Effector CD4-positive, alpha-beta T cell (primary cell): ENCODE measurements at regions not wholly inside any gene's neighbourhood (a gene's known extent, or its start where the extent isn't known, plus 50 kb on each side); places are given as distances from the start of the nearest gene placed in this dataset.
"Not testable (repeated sequence)": the region's sequence is repeated elsewhere in the genome, so short reads cannot be mapped to it uniquely, and the experiment has no call there.

Experiments
- DNase-seq: peaks from one replicate; pipeline ENCODE4 v3.0.0-alpha.2; 2020

DNA sequence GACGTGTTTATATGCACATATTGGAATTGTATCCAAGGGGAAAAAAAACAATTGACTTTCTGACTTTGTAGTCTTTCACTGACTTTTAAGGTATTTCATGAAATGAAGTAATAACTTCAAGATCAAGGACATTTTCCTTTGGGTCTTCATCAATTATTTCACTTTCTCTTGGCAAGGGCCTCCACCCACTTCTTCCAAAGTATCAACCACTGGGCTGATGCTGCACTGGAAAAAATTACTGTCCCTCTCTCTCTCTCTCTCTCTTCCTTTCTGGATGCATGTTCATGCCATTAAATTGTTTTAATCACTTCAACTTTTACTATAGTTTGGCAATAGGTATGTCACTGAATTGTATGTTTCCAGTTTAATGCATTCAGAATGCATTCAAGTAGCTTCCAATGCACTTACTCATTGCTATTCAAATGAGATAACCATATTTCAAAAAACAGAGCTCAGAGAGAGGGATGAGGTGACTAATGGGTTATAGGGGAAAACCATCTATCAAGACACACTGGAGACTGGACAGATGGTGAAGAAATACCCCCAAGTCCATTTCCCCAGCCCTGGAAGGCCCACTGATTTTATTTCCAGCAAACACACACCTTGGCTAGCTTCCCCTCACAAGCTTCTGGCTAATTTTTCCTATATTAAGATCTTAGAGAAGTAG lies 585.3 kb downstream of the EBF1 start:
- no peak for DNase-seq

DNA sequence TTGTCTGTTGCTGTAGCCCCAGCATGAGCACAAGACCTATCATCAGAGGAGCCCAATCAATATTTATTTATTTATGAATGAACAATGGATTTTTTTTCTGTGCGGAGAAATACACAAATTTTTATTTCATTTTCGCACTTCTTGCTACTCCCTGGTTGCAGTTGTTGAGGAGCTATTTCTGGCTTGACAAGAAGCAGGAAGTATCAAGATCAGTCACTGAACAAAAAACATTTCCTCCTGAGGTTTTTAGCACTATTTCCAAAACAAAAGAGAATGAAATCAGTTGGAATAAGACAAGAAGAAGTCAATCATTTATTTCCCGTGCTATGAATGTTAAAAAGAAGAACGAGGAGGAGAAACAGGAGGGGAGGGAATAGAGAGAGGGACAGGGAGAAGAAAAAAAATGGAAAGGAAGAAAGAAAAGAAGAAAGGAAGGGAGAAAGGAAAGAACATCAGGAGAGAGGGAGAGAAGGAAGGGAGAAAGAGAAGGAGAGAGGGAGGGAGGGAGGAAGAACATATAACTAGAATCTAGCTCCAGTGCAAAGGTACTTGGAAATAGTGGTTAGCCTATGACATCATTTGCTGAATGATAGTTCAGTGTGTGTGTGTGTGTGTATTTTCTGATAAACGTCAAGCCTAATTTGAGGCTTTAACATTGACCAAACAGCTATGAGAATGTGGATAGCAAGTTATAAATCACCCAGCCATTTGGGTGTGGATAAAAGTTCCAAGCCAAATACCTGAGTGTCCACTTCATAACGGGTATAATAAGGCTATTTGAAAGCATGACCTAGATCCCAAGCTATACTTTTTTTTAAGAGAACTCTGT lies 586.0 kb downstream of the EBF1 start:
- DNase-seq: no peak

DNA sequence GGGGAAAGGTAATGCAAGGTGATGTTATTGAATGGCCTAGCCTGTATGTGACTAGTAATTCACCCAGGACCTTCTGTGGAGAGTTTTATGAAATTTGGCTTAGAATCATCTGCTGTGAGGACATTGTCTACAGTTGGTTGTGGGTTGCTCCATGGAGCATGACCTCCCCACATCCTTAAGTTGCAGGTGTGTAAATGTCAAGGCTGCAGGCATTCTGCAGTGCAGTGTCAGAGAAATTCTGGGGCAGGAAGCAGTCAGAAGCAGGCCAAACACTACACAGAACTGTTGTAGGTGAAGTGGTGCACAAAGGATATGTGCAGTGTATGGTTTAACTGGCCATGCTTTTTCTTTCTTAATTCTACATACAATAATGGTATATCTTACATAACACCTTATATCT lies 588.3 kb downstream of the EBF1 start:
- no peak for DNase-seq

DNA sequence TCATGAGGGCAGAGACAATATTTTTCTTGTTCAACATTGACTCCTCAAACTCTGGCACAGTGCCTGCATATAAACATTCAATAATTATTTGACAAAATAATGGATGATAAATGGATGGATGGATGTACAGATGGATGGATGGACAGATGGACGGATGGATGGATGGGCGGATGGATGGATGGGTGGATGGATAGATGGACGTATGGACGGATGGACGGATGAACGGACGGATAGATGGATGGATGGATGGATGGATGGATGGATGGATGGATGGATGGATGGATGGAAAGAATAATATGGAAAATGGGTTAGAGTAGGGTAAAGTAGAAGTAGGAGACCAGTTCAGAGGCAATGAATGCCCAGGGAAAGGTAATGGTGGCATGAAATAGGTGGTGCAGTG lies 589.2 kb downstream of the EBF1 start:
- DNase-seq: no peak

DNA sequence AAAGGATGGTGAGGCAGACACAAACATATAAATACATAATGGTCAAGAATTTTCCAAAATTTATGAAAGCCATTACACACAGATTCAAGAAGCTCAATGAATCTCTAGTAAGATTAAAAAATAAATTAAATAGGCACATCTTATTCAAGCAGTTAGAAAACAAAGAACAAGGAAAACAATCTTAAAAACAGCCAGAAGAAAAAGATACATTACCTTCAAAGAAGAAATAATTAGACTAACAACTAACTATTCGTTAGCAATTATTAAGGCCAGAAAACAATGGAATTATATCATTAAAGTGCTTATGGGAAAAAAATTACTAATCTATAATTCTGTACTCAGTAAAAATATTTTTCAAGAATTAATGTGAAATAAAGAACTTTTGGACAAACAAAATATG lies 593.1 kb downstream of the EBF1 start:
- no peak for DNase-seq

DNA sequence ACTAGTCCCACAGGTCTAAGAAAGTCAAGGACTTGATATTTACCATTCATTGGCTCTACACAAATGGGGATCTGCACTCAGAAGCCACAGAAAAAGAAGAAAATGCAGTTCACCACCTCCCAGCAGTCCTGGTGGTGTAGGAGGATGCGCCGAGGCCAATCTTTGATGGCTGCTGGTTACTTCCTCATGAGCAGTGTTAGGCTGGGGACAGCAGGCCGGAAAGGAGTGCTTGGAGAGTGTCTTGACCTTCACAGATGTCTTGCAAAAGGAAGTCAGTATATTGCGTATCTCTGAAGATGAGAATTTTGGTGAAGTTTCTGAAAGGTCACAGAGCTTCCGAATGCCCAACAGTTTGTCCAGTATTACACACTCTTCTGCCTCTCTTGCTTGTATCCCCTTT lies 597.0 kb downstream of the EBF1 start:
- no peak for DNase-seq

DNA sequence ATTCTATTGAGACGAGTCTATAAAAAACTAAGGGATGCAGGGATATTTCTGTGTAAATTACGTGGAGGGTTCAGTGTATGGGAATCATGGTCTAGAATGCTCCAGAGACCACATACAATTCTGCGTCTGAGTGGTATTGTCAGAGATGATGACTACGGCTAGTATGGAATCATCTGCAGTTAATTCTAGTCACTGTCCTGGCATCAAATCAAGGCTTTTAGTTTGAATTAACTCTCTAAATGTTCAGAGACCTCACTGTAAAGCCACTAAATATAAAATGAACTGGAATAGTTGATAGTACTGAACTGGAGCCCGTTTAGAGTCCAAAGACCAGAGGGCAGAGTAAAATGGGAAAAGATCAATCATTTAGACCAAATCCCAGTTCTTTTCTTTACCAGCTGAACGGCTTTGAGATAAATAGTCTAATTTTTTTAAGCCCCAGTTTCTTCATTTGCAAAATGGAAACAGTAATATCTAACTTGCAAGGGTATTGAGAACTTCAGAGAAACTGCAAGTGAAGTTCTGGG lies 599.8 kb downstream of the EBF1 start:
- no peak for DNase-seq

DNA sequence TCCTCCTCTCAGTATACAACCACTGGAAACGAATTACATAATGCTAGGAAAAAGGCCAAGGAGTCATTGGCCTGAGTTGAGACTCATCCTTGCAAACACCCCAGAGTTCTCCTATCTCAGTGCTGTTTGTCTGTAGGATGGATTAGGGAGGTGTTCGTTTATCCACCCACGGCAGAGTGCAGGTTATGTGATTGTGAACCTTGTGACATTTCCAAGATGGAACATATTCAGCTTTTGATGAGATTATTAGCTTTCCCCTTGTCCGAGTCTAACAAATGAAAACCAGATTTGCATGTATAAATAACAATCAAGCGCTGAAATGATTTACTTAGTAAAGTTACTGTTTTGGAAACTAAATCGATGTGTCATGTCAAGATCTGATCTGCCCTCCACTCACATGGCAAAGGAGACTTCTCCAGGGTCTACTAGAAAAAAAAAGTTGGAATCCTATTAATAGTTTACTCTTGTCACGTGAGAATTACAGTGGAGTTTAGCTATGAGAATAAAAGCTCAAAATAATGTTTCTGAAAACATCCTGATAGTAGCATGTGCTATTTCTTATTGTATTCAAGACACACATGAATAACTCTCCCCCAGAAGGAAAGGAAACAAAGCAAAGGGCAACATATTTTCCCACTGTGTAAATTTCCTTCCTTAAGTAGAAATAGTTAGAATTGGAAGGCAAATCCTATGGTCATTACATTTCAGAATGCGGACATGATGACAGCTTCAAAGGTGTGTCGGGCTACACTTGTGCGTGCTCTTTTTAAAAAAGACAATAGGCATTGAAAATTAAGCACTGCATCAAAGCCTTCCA lies 600.4 kb downstream of the EBF1 start:
- no peak for DNase-seq

DNA sequence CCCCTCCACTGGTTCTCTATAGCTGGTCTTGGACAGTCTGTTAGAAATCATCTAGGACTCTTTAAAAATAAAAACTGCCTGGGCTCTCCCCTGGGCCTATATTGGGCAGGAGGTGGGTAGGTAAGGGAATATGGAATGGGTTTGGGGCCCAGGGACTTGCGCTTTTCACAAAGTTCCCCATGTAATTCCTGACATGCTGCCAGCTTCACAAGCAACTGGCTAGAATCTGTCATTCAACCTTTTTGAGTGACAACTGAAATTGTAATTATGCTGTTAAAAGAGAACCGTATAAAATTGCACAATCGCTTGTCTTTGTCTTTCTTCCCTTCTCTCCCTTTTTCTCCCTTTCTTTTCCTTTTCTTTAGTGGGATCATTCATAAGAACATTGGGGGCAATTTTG lies 603.1 kb downstream of the EBF1 start:
- DNase-seq: no peak

DNA sequence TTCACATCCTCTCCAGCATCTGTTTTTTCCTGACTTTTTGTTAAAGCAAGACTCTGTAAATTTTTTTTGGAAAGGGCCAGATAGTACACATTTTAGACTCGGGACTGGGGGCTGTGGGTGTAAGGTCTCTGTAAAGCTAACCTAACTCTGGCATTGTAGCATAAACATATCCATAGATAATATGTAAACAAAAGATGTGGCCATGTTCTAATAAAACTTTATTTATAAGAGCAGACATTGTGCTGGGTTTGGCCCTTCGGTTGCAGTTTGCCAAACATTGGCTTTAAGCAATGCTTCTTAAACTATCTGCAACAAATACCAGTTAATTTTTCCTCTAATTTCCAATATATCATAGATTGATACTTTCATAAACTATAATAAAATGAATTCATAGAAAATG lies 605.2 kb downstream of the EBF1 start:
- no peak for DNase-seq

DNA sequence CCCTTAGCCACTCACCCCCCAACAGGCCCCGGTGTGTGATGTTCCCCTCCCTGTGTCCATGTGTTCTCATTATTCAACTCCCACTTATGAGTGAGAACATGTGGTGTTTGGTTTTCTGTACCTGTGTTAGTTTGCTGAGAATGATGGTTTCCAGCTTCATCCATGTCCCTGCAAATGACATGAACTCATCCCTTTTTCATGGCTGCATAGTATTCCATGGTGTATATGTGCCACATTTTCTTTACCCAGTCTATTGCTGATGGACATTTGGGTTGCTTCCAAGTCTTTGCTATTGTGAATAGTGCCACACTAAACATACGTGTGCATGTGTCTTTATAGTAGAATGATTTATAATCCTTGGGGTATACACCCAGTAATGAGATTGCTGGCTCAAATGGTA lies 605.7 kb downstream of the EBF1 start:
- not testable (repeated sequence) for DNase-seq

DNA sequence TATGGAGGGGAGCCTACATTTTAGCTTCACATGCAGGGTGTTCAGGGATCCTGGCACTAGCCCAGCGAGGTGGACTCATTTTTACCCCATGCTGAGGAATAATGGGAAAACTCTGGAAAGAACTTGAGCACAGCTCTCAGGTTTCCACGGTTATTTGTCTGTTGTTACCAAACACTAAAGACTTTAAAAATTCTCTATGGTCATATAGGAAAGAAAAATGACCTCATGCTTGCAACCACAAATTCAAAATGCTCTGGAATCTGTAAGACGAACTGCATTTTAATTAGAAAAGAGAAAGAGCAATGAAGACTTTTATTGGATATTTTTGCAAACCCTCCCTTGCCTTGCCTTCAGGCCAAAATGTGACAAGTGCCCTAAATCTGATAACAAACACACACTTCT lies 606.9 kb downstream of the EBF1 start:
- DNase-seq: no peak

DNA sequence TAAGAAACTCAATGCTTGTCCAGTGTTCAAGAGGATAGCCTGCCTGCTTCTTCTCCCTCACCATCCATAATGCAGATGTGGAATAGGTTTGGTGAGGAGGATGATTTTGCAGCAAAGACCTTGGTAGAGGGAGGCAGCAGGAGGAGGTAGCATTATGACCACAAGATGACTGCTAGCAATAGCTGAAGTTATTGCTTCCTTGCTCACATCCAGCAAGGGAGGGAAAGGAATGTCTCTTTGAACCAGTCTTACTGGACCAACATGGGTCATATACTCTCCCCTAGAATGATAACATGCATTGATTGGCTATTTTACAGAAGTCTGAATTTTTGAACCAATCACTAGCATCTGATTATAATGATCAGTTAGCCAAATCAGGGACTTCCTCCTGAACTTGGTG lies 607.6 kb downstream of the EBF1 start:
- no peak for DNase-seq

DNA sequence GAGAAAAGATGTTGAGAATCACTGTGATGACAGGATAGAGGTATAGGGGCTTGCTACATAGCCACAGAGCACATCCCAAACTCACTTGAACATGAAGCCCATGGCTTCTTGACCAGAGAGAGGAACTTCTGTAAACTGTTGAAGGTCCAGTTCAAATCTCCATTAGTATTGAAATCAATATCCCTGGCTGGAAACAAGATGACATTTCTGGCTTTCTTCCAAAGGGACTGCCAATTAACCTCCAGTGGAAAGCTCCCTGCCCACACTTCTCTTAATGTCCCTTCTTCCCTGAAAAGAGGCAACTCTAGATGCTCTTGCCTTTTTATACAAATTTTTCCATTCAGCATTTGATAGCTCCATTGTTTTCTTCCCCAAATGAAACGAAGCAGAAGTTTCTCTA lies 612.1 kb downstream of the EBF1 start:
- no peak for DNase-seq

DNA sequence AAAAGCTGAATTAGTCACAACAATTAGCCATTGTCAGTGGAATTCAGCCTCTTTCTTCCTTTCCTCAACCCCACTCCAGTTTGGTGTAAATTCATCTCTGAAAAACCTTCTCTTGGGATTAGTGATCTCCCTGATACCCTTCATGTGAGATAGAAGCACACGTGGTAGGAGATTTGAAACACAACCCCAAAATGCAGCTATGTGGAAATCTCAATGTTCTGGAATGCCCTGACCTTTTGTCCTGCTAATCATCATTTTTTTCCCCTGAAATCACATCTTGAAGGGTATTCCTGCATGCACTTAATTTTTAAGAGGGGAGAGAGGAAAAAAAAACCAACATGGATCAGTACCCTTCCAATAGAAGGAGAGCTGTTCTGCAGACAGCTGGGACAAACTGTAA lies 612.6 kb downstream of the EBF1 start:
- no peak for DNase-seq

DNA sequence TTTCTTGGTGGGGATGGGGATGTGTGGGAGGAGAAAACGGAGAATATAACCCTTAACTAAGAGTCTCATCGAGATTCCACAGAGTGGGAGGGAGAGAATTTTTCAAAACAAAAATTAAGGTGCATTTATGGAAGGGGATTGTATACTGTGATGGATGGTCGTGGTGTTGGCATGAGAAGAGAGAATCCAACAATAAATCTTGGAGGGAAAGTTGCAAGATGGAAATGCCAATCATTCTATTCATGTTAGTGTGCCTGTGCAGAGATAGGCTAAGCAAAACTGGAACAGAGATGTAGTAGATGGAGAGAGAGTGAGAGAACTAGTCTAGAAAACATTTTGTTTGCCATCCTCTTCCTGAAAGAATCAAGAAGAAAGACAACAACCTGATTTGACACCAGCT lies 613.1 kb downstream of the EBF1 start:
- no peak for DNase-seq

DNA sequence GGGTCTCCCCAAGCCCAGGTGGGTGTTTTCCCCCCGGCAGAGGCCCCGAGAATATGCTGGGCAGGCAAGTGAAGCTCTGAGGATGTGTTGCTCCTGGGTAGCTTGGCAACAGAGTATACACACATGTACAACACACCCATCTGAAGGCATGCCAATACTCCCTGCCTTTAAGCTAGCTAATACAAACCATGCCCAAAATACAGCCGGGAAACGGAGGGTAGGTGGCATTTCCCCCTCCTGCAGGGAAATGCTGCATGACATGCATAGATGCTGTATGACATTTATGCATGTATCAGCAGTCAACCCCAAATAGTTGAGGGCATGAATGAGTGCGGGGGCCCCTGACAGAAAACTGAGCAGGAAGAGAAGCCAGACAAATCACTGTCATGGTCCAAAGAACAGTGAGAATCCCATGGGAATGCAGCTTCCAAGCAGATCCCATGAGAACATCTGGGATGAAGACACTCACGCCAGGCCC lies 614.1 kb downstream of the EBF1 start:
- DNase-seq: no peak

DNA sequence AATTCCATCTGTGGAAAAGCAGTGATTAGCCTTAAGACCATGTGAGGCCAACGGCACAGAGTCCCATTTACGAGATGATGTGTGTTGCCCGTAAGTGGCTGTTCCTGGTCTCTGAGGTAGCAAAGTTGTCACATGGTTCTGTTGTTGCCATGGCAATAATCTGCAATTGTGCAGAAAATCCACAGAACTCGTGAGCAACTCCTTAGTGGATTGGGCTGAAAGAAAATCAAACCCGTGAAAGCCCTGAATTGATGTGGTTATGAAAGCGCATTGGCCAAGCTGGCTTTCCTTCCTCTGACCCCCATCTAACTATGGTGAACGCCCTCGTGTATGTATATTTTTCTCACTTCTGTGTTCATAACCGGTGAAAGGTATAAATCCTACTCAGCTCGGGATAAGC lies 614.7 kb downstream of the EBF1 start:
- no peak for DNase-seq

DNA sequence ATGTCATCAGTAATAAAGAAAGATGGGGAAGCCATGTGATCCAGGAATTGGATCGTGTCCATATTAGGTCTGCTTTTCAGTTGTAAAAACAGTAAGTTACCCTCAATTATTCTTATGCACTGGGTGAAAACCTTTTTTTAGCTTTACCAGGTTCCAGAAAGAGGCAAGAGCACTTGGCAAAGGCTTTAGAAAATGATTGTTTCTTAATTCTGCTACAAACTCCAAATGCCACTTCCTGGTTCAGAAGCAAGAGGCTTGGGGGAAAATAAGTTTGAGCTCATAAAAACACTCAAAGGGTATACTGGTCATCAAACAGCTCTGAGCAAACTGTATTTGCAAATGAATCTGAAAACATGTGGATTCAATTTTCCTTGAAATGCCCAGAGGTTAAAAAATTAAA lies 615.6 kb downstream of the EBF1 start:
- DNase-seq: no peak

DNA sequence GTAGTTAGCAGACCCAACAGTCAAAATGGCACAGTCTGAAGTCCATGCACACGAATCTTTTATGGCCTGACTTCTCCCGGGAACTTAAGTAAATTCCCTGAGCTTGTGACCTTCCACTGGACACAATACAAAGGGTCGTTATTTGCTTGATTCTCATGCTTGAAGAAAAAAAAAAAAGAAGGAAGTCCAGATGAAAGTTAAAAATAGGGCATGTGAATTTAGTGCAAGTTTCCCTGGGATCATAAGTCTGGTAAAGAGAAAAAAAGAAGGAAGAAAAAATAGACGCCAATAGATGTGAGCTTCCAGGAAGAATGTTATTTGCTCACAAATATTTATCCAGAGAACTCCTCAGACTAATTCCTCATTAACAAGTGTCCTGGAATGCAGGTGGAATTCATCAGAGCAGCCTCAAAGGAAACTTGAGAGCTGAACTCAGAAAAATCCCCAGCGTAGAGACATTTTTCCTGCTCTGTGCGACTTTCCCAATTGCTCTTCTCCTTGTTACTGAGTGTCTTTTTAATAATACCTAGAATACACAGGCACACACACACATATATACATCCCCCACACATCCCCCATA lies 616.3 kb downstream of the EBF1 start:
- DNase-seq: no peak

DNA sequence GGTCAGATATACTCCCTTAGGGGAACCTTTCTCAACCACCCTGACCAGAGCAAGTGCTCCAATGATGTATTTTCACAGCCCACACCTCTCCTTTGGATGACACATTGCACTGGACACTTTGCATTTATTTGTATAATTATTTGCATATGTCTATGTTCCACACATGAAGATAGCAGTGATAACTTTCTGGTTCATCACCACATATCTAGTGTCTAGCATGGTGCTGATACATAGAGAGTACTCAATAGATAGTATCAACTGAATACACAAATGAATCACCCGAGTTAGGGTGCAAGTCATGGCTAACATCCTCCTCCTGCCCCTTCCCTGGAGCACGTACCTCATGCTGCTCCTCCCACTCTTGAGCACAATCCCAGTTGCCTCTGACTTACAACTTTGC lies 617.6 kb downstream of the EBF1 start:
- DNase-seq: no peak

DNA sequence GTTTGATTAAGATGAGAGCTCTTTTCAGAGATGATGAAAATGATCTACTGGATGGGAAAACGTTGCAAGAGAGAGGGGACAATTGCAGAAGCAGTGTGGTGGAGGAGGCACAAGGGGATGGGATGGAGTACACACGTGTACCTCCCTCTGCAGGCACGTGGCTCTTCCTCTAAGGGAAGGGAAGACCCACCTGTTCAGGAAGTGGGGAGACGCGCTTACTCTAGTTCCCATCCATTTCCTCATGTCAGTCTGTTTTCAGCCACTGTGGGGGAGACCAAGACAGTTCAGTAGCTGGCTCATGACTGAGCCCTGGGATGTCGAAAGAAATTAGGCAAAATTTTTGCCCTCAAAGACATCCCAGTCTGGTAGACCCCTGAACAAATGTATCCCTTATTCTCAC lies 619.2 kb upstream of the CLINT1 start:
- DNase-seq: no peak

DNA sequence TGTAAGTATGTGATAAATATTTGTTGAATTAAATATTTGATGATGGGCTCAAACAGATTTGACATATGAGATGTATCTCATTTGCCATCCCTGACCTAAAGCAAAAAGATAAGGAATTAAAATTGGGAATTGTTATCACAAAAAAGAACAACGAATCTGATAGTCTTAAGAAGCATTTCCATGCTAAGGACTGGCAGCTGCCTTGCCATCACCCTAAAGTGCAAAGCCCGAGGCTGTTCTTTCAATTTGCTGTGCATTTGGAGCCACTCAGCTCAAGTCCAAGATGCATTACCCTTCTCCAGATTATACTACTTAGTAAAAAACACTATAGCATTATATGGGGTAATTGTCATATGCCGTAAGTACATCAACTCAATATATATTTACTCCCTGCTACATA lies 618.3 kb upstream of the CLINT1 start:
- no peak for DNase-seq
